Dermis microvascular lymphatic vessel endothelial cell (primary cell): ENCODE measurements at regions not wholly inside any gene's neighbourhood (a gene's known extent, or its start where the extent isn't known, plus 50 kb on each side); places are given as distances from the start of the nearest gene placed in this dataset.

ENCODE experiments used
- DNase-seq, 2 donors: peaks; one replicate each; pipeline versions ENCODE4 v3.0.0 to v3.0.0-alpha.2; 2010; ENCODE audit warnings: low read depth in 2 of 2

GRCh38 chr4:178387756-178388155 lies 945.5 kb upstream of the AGA start:
- DNase-seq, result no peak

GRCh38 chr4:178395798-178396197 lies 953.6 kb upstream of the AGA start:
- no peak for DNase-seq

- DNase-seq, result no peak
These were observed 970.2 kb upstream of the AGA start for GRCh38 chr4:178412455-178412854.

- DNase-seq, result no peak
These were observed 971.8 kb upstream of the AGA start for GRCh38 chr4:178414042-178414441.

GRCh38 chr4:178414881-178415446 lies 972.7 kb upstream of the AGA start:
- DNase-seq, result no peak

- no peak for DNase-seq
These were observed 973.7 kb upstream of the AGA start for GRCh38 chr4:178415925-178416324.

GRCh38 chr4:178423366-178423765 lies 981.1 kb upstream of the AGA start:
- DNase-seq, result no peak

GRCh38 chr4:178426871-178427270 lies 984.6 kb upstream of the AGA start:
- no peak for DNase-seq

GRCh38 chr4:178427663-178428062 lies 985.4 kb upstream of the AGA start:
- no peak for DNase-seq

- no peak for DNase-seq
These were observed 1006.3 kb upstream of the AGA start for GRCh38 chr4:178448372-178449035.

GRCh38 chr4:178450614-178451013 lies 1008.4 kb upstream of the AGA start:
- no peak for DNase-seq

- DNase-seq, result no peak
These were observed 1010.8 kb upstream of the AGA start for GRCh38 chr4:178453057-178453456.

- DNase-seq, result no peak
These were observed 1015.0 kb upstream of the AGA start for GRCh38 chr4:178457286-178457685.

GRCh38 chr4:178462710-178463109 lies 1020.5 kb upstream of the AGA start:
- no peak for DNase-seq

- no peak for DNase-seq
These were observed 1021.5 kb upstream of the AGA start for GRCh38 chr4:178463747-178464146.

GRCh38 chr4:178470996-178471784 lies 1029.0 kb upstream of the AGA start:
- DNase-seq, result no peak

- no peak for DNase-seq
These were observed 1029.8 kb upstream of the AGA start for GRCh38 chr4:178471994-178472393.

- DNase-seq, result no peak
These were observed 1037.9 kb upstream of the AGA start for GRCh38 chr4:178480105-178480504.

GRCh38 chr4:178480881-178481280 lies 1038.6 kb upstream of the AGA start:
- no peak for DNase-seq

- DNase-seq, result no peak
These were observed 1039.3 kb upstream of the AGA start for GRCh38 chr4:178481564-178481963.

GRCh38 chr4:178523038-178523437 lies 1080.8 kb upstream of the AGA start:
- DNase-seq, result no peak

- DNase-seq, result no peak
These were observed 1093.8 kb upstream of the AGA start for GRCh38 chr4:178535939-178536579.
